T-helper 17 cell (primary cell): ENCODE measurements at regions not wholly inside any gene's neighbourhood (a gene's known extent, or its start where the extent isn't known, plus 50 kb on each side); places are given as distances from the start of the nearest gene placed in this dataset.

Experiments used
- ATAC-seq: fragments of 150-1000 bp; cut with Tn5 transposase; 2 replicates; pipeline ENCODE4 v1.10.0; 2021; ENCODE audit warnings: mild to moderate bottlenecking, moderate library complexity
- DNase-seq, 3 donors: peaks; one replicate each; pipeline versions ENCODE4 v3.0.0 to v3.0.0-alpha.2; 2020 to 2021
- H3K9me3 ChIP-seq: one replicate; pipeline ENCODE4 v1.7.0; 2013; ENCODE audit warnings: low read length, mild to moderate bottlenecking; ENCODE audit not compliant: control insufficient read depth, poor library complexity, severe bottlenecking
- H3K27ac Mint-ChIP-seq: one replicate; pipeline ENCODE4 v1.8.0; 2022; ENCODE audit warnings: mild to moderate bottlenecking, moderate library complexity, mixed read lengths
- H3K27me3 Mint-ChIP-seq: one replicate; pipeline ENCODE4 v1.8.0; 2022; ENCODE audit warnings: mixed read lengths
- H3K36me3 Mint-ChIP-seq: one replicate; pipeline ENCODE4 v1.8.0; 2022; ENCODE audit warnings: low read depth, mixed read lengths
- H3K4me1 Mint-ChIP-seq: one replicate; pipeline ENCODE4 v1.8.0; 2022; ENCODE audit warnings: mild to moderate bottlenecking, mixed read lengths
- H3K4me3 Mint-ChIP-seq: one replicate; pipeline ENCODE4 v1.8.0; 2022; ENCODE audit warnings: mild to moderate bottlenecking, moderate library complexity, mixed read lengths

GRCh38 chrX:40831750-40832149, 96.4 kb upstream of the MED14 start:
- DNase-seq (no peak), ATAC-seq (no peak)
- H3K36me3 Mint-ChIP-seq: no peaks in the 10 kb centered on the region
- peaks cover 13% of the 10 kb centered on the region for H3K27me3 Mint-ChIP-seq
- H3K9me3 ChIP-seq: no peaks in the 10 kb centered on the region
- H3K27ac Mint-ChIP-seq: no peak overlapping the region
- H3K4me1 Mint-ChIP-seq: no peaks in the 10 kb centered on the region
- H3K4me3 Mint-ChIP-seq: no peak overlapping the region

DNA sequence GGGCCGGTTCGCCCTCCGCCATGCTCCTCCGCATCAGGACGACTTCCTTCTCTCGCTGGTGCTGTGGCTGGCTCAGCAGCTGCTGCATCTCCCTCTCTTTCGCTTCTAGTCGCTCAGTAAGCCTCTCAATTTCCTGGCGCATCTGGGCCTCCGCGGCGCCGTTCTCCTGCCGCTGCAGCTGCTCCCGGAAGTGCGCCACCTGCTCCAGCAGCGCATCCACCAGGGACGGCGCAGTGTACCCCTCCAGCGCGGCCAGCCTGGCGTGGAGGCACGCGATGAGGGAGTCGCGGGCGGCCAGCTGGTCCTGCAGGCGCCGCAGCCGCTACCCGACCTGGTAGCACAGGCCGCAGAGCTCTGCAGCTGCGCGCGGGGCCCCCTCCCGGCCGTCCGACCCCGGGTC, 97.4 kb upstream of the MED14 start:
- no peaks in the 10 kb centered on the region for H3K4me1 Mint-ChIP-seq
- H3K36me3 Mint-ChIP-seq: no peaks in the 10 kb centered on the region
- no peak overlapping the region for H3K4me3 Mint-ChIP-seq
- ATAC-seq (no peak), DNase-seq (no peak)
- H3K27ac Mint-ChIP-seq: no peak overlapping the region
- H3K27me3 Mint-ChIP-seq: peaks cover 13% of the 10 kb centered on the region
- no peaks in the 10 kb centered on the region for H3K9me3 ChIP-seq

GRCh38 chrX:40834225-40834624, 98.9 kb upstream of the MED14 start:
- Mint-ChIP-seq H3K36me3 (no peaks in the 10 kb centered on the region), H3K4me1 (no peaks in the 10 kb centered on the region), H3K27ac (no peak overlapping the region), H3K4me3 (no peak overlapping the region), H3K27me3 (peaks cover 13% of the 10 kb centered on the region)
- ATAC-seq (no peak), DNase-seq (no peak)
- no peaks in the 10 kb centered on the region for H3K9me3 ChIP-seq

- H3K27ac Mint-ChIP-seq: no peak overlapping the region
- H3K27me3 Mint-ChIP-seq: peaks cover 13% of the 10 kb centered on the region
- no peaks in the 10 kb centered on the region for H3K36me3 Mint-ChIP-seq
- H3K4me3 Mint-ChIP-seq: no peak overlapping the region
- H3K4me1 Mint-ChIP-seq: no peaks in the 10 kb centered on the region
- no peak for DNase-seq
- H3K9me3 ChIP-seq: no peaks in the 10 kb centered on the region
- no peak for ATAC-seq
Measured at GRCh38 chrX:40835526-40835925, 100.2 kb upstream of the MED14 start.

GRCh38 chrX:40843643-40844042, 108.3 kb upstream of the MED14 start:
- H3K9me3 ChIP-seq: no peaks in the 10 kb centered on the region
- Mint-ChIP-seq H3K27ac (no peak overlapping the region), H3K4me1 (no peaks in the 10 kb centered on the region), H3K36me3 (peaks cover 3% of the 10 kb centered on the region), H3K4me3 (no peak overlapping the region), H3K27me3 (no peaks in the 10 kb centered on the region)
- DNase-seq (no peak), ATAC-seq (no peak)

- no peaks in the 10 kb centered on the region for H3K9me3 ChIP-seq
- ATAC-seq (no peak), DNase-seq (no peak)
- no peaks in the 10 kb centered on the region for H3K4me1 Mint-ChIP-seq
- H3K4me3 Mint-ChIP-seq: no peak overlapping the region
- H3K27me3 Mint-ChIP-seq: no peaks in the 10 kb centered on the region
- H3K27ac Mint-ChIP-seq: no peak overlapping the region
- peaks cover 3% of the 10 kb centered on the region for H3K36me3 Mint-ChIP-seq
Measured at GRCh38 chrX:40844471-40844870, 109.1 kb upstream of the MED14 start.

DNA sequence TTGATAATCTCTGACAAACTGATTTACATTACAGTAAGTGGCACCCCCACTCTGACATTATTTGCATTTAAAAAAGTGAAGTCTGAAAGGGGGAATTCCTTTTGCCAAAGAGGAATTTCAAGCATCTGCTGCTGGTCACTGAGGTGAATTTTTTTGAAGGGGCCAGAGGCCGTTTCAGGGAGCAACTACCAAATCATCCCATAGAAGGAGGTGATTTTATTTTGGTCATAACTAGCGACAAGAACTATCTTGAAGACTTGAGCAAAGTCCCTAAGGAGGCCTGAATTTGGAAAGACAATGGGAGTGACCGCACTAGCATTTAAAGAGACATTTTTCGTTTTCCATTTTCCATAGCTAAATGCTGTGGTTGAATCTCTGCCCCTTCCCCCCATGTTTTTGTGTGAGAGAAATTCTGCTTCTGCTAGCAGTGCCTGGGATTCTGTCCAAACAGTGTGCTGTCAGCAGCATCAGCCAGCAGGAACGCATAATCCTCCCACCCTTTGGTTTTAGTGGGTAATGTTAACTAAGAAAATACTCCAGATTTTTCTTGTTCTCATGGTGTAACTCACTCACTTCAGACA, 110.1 kb upstream of the MED14 start:
- Mint-ChIP-seq H3K27me3 (no peaks in the 10 kb centered on the region), H3K36me3 (peaks cover 3% of the 10 kb centered on the region), H3K4me3 (no peak overlapping the region), H3K27ac (no peak overlapping the region), H3K4me1 (no peaks in the 10 kb centered on the region)
- ATAC-seq (no peak), DNase-seq (no peak)
- H3K9me3 ChIP-seq: peaks cover 2% of the 10 kb centered on the region

GRCh38 chrX:40849906-40850823, 114.8 kb upstream of the MED14 start:
- no peaks in the 10 kb centered on the region for H3K36me3 Mint-ChIP-seq
- no peaks in the 10 kb centered on the region for H3K27me3 Mint-ChIP-seq
- no peak overlapping the region for H3K27ac Mint-ChIP-seq
- H3K9me3 ChIP-seq: peaks cover 3% of the 10 kb centered on the region
- no peak for DNase-seq
- no peak overlapping the region for H3K4me3 Mint-ChIP-seq
- no peaks in the 10 kb centered on the region for H3K4me1 Mint-ChIP-seq
- ATAC-seq: no peak

DNA sequence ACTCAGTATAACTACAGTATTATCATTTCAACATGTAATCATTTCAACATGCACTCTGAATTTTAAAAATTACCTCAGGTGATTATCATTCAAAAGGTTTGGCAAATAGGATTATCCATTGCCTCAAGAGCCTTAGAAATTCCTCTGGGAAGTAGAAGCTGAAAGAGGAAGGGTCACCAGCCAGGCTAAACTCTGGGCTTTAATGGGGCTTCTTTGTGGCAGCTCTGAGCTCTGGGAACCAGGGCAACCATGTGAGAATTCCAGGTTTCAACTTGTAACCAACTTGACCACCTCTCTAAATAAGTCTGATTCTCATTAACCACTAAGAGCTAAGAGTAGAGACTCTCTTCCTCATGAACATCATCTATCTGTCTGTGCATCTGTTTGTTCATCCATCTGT, 117.2 kb upstream of the MED14 start:
- ATAC-seq (no peak), DNase-seq (no peak)
- H3K27ac Mint-ChIP-seq: no peak overlapping the region
- no peaks in the 10 kb centered on the region for H3K4me1 Mint-ChIP-seq
- no peaks in the 10 kb centered on the region for H3K27me3 Mint-ChIP-seq
- no peaks in the 10 kb centered on the region for H3K36me3 Mint-ChIP-seq
- no peak overlapping the region for H3K4me3 Mint-ChIP-seq
- peaks cover 3% of the 10 kb centered on the region for H3K9me3 ChIP-seq

- Mint-ChIP-seq H3K4me3 (no peak overlapping the region), H3K36me3 (no peaks in the 10 kb centered on the region), H3K27me3 (no peaks in the 10 kb centered on the region), H3K4me1 (no peaks in the 10 kb centered on the region), H3K27ac (no peak overlapping the region)
- ATAC-seq (no peak), DNase-seq (no peak)
- peaks cover 3% of the 10 kb centered on the region for H3K9me3 ChIP-seq
Measured at GRCh38 chrX:40853004-40853815, 117.9 kb upstream of the MED14 start.

DNA sequence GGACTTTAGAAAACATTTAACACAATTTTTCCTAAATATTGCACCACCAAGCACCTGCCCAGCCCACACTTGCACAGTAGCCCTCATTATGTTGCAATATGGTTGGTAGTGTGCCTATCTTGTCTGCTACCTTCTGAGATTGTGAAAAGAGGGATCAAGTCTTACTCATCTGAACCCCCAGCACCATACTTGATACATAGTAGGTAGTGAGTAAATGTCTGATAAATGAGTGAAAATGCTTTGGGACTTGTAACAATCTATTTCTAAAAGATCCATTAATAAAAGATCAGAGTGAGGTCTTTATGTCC, 118.4 kb upstream of the MED14 start:
- ATAC-seq: no peak
- H3K27ac Mint-ChIP-seq: no peak overlapping the region
- H3K27me3 Mint-ChIP-seq: no peaks in the 10 kb centered on the region
- H3K36me3 Mint-ChIP-seq: no peaks in the 10 kb centered on the region
- H3K4me1 Mint-ChIP-seq: no peaks in the 10 kb centered on the region
- peaks cover 3% of the 10 kb centered on the region for H3K9me3 ChIP-seq
- H3K4me3 Mint-ChIP-seq: no peak overlapping the region
- DNase-seq: no peak

- Mint-ChIP-seq H3K36me3 (no peaks in the 10 kb centered on the region), H3K27me3 (no peaks in the 10 kb centered on the region), H3K4me3 (no peak overlapping the region), H3K4me1 (no peaks in the 10 kb centered on the region), H3K27ac (no peak overlapping the region)
- peaks cover 3% of the 10 kb centered on the region for H3K9me3 ChIP-seq
- DNase-seq (no peak), ATAC-seq (no peak)
Measured at GRCh38 chrX:40854242-40854641, 118.9 kb upstream of the MED14 start.

- H3K27me3 Mint-ChIP-seq: no peaks in the 10 kb centered on the region
- H3K4me3 Mint-ChIP-seq: no peak overlapping the region
- H3K36me3 Mint-ChIP-seq: no peaks in the 10 kb centered on the region
- DNase-seq (no peak), ATAC-seq (no peak)
- no peak overlapping the region for H3K27ac Mint-ChIP-seq
- H3K9me3 ChIP-seq: peaks cover under 1% of the 10 kb centered on the region
- no peaks in the 10 kb centered on the region for H3K4me1 Mint-ChIP-seq
Measured at GRCh38 chrX:40855411-40855810, 120.1 kb upstream of the MED14 start.
